ENCODE measurements at regions not wholly inside any gene's neighbourhood (a gene's known extent, or its start where the extent isn't known, plus 50 kb on each side); places are given as distances from the start of the nearest gene placed in this dataset.

- TF ChIP-seq CTCF (IDR thresholded peaks at IDR 0.05; ENCODE audit: poor library complexity) (no peak), EZH2 (IDR thresholded peaks at IDR 0.05; ENCODE audit: borderline replicate concordance) (no peak)
Measured at GRCh38 chr15:31840849-31841476, 189.4 kb upstream of the CHRNA7 start.

Data from hepatocyte (in vitro differentiated cells).